ENCODE measurements at regions not wholly inside any gene's neighbourhood (a gene's known extent, or its start where the extent isn't known, plus 50 kb on each side); places are given as distances from the start of the nearest gene placed in this dataset.
A peak's percentile ranks its signal among the peaks of the same experiment; 100 is the strongest.

- peak; percentile 47 for DNase-seq (ENCODE audit: low spot score)
Measured at GRCh38 chrX:16445166-16445752, 204.7 kb upstream of the S100G start.

- no peak for DNase-seq (ENCODE audit: low spot score)
Measured at GRCh38 chrX:16451334-16451733, 198.6 kb upstream of the S100G start.

GRCh38 chrX:16454926-16455325 lies 195.0 kb upstream of the S100G start:
- DNase-seq (ENCODE audit: low spot score) = no peak

- DNase-seq (ENCODE audit: low spot score) = no peak
Measured at GRCh38 chrX:16457239-16457638, 192.7 kb upstream of the S100G start.

- no peak for DNase-seq (ENCODE audit: low spot score)
Measured at GRCh38 chrX:16458208-16458607, 191.8 kb upstream of the S100G start.

GRCh38 chrX:16459008-16459407 lies 190.9 kb upstream of the S100G start:
- DNase-seq (ENCODE audit: low spot score) = no peak

- DNase-seq (ENCODE audit: low spot score) = no peak
Measured at GRCh38 chrX:16461968-16462367, 188.0 kb upstream of the S100G start.

GRCh38 chrX:16462912-16463311 lies 187.0 kb upstream of the S100G start:
- DNase-seq (ENCODE audit: low spot score) = peak; percentile 44

- no peak for DNase-seq (ENCODE audit: low spot score)
Measured at GRCh38 chrX:16464369-16464768, 185.6 kb upstream of the S100G start.

- DNase-seq (ENCODE audit: low spot score) = peak; percentile 22
Measured at GRCh38 chrX:16465081-16465876, 184.7 kb upstream of the S100G start.

GRCh38 chrX:16466640-16467432 lies 183.1 kb upstream of the S100G start:
- DNase-seq (ENCODE audit: low spot score) = peak; percentile 84

- DNase-seq (ENCODE audit: low spot score) = no peak
Measured at GRCh38 chrX:16469870-16470269, 180.1 kb upstream of the S100G start.

- DNase-seq (ENCODE audit: low spot score) = no peak
Measured at GRCh38 chrX:16472345-16472744, 177.6 kb upstream of the S100G start.

- DNase-seq (ENCODE audit: low spot score) = no peak
Measured at GRCh38 chrX:16474511-16474910, 175.4 kb upstream of the S100G start.

GRCh38 chrX:16476009-16476408 lies 173.9 kb upstream of the S100G start:
- DNase-seq (ENCODE audit: low spot score) = no peak

- DNase-seq (ENCODE audit: low spot score) = no peak
Measured at GRCh38 chrX:16476692-16477091, 173.3 kb upstream of the S100G start.

GRCh38 chrX:16479206-16479869 lies 170.6 kb upstream of the S100G start:
- peak; percentile 54 for DNase-seq (ENCODE audit: low spot score)

GRCh38 chrX:16480049-16480448 lies 169.9 kb upstream of the S100G start:
- no peak for DNase-seq (ENCODE audit: low spot score)

- DNase-seq (ENCODE audit: low spot score) = peak; percentile 95
Measured at GRCh38 chrX:16484338-16484737, 165.6 kb upstream of the S100G start.

GRCh38 chrX:16487620-16488385 lies 162.2 kb upstream of the S100G start:
- DNase-seq (ENCODE audit: low spot score) = peak; percentile 15

GRCh38 chrX:16488959-16489358 lies 161.0 kb upstream of the S100G start:
- DNase-seq (ENCODE audit: low spot score) = peak; percentile 13

Data from A172 (cell line).